Hepatocyte (in vitro differentiated cells): ENCODE measurements at regions not wholly inside any gene's neighbourhood (a gene's known extent, or its start where the extent isn't known, plus 50 kb on each side); places are given as distances from the start of the nearest gene placed in this dataset.

Experiments
- CTCF ChIP-seq: fragments of 200-600 bp; sonication (generic); IDR thresholded peaks from 2 replicates; pipeline ENCODE4 v1.5.1; 2016; ENCODE audit warnings: antibody characterized with exemption, mild to moderate bottlenecking; ENCODE audit not compliant: poor library complexity
- EZH2 ChIP-seq: fragments of 200-600 bp; sonication (generic); IDR thresholded peaks from 2 replicates; pipeline ENCODE4 v1.6.1; 2016; ENCODE audit warnings: antibody characterized with exemption, mild to moderate bottlenecking, borderline replicate concordance

- no peak for TF ChIP-seq CTCF
- no peak for TF ChIP-seq EZH2
Observed at GRCh38 chr6:21742238-21742660, 148.7 kb downstream of the SOX4 start.
